HFFc6 (cell line): ENCODE measurements at regions not wholly inside any gene's neighbourhood (a gene's known extent, or its start where the extent isn't known, plus 50 kb on each side); places are given as distances from the start of the nearest gene placed in this dataset.

ENCODE experiments used
- DNase-seq: peaks from one replicate; pipeline ENCODE4 v3.0.0-alpha.2; 2018
- H3K27ac Mint-ChIP-seq: 2 replicates; pipeline ENCODE4 v1.8.0; 2020; ENCODE audit warnings: mild to moderate bottlenecking, mixed read lengths
- H3K27me3 Mint-ChIP-seq: 2 replicates; pipeline ENCODE4 v1.8.0; 2021; ENCODE audit warnings: mild to moderate bottlenecking, moderate library complexity, mixed read lengths; ENCODE audit not compliant: insufficient read depth
- H3K36me3 Mint-ChIP-seq: 2 replicates; pipeline ENCODE4 v1.8.0; 2021; ENCODE audit warnings: low read depth, mixed read lengths
- H3K4me1 Mint-ChIP-seq: 2 replicates; pipeline ENCODE4 v1.8.0; 2020; ENCODE audit warnings: low read depth, mixed read lengths
- H3K4me3 Mint-ChIP-seq: 2 replicates; pipeline ENCODE4 v1.8.0; 2020; ENCODE audit warnings: mild to moderate bottlenecking, moderate library complexity, mixed read lengths
- H3K9me3 Mint-ChIP-seq: 2 replicates; pipeline ENCODE4 v1.8.0; 2020; ENCODE audit warnings: mild to moderate bottlenecking, mixed read lengths
- CTCF ChIP-seq: fragments of 200-600 bp; sonication (generic); IDR thresholded peaks from 2 replicates; pipeline ENCODE4 v1.5.0; 2021; ENCODE audit warnings: antibody characterized with exemption, mild to moderate bottlenecking

DNA sequence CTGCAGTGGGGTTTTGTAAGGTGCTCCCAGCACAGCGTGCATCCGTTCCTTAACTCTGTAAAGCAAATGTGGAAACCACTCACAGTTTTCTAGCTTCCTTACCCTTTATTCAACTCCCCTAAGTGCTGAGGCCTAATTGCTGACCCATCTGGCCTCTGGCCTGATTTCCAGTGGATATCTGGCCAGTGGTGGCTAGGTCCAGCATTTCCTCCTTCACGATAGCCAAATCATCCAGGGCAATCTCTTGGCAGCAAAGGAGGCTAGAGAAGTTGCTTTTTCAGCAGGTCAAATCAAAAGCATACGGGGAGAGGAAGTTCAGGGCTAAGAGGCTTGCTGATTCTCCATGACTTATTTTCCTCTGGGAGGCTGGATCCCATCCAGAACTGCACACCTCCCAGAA is 286.3 kb upstream of the VLDLR start:
- Mint-ChIP-seq H3K27ac (no peak overlapping the region), H3K4me1 (no peaks in the 10 kb centered on the region)

GRCh38 chr9:2336055-2336454 is 285.5 kb upstream of the VLDLR start:
- Mint-ChIP-seq H3K4me3 (no peak overlapping the region), H3K36me3 (no peaks in the 10 kb centered on the region), H3K27me3 (peaks cover 4% of the 10 kb centered on the region), H3K4me1 (no peaks in the 10 kb centered on the region), H3K9me3 (no peaks in the 10 kb centered on the region), H3K27ac (no peak overlapping the region)
- DNase-seq: peak; percentile 21
- peak; percentile 73 for TF ChIP-seq CTCF

More for the DNA sequence above, 286.3 kb upstream of the VLDLR start:
- no peak for TF ChIP-seq CTCF
- no peaks in the 10 kb centered on the region for H3K9me3 Mint-ChIP-seq
- H3K27me3 Mint-ChIP-seq: peaks cover 4% of the 10 kb centered on the region
- no peak overlapping the region for H3K4me3 Mint-ChIP-seq
- H3K36me3 Mint-ChIP-seq: no peaks in the 10 kb centered on the region
- no peak for DNase-seq

DNA sequence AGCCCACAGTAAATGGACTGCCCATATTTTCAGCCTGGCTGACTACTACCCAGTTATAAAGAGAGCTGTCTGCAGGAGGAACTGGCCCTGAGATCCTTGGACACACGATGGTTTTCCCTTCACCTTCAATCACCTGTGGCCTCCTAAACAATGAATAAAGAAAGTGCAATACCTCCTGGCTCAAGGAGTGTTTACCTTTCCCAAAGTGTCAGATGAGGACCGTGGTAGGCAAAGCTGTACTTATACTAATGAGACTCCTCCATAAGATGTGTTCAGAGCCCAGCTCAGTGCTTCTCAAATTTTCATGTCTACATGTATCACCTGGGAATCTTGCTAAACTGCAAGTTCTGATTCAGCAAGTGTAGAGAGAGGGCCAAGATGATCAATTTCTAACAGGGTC is 284.5 kb upstream of the VLDLR start:
- TF ChIP-seq CTCF: no peak
- DNase-seq: no peak
- H3K27ac Mint-ChIP-seq: no peak overlapping the region
- no peaks in the 10 kb centered on the region for H3K4me1 Mint-ChIP-seq
- H3K27me3 Mint-ChIP-seq: peaks cover 4% of the 10 kb centered on the region
- no peak overlapping the region for H3K4me3 Mint-ChIP-seq
- no peaks in the 10 kb centered on the region for H3K9me3 Mint-ChIP-seq
- H3K36me3 Mint-ChIP-seq: no peaks in the 10 kb centered on the region

DNA sequence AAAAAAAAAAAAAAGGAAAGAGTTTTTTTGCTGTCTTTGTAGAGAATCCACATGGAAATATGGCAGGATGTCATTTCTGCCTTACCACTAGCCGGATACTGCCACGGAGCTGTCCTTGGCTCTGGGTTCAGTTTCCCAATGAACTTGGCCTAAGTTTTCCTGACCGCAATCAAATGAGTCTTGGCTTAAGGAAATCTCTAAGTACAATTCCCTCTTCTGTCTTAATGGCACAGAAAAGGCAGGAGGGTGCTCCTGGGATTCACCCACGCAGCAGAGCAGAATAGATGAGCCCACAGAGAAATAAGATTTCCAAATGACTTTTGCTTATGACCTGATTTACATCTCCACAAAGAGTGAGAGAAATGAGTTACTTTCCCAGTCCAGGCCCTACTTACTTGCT is 284.0 kb upstream of the VLDLR start:
- no peaks in the 10 kb centered on the region for H3K4me1 Mint-ChIP-seq
- H3K4me3 Mint-ChIP-seq: no peak overlapping the region
- H3K27me3 Mint-ChIP-seq: peaks cover 4% of the 10 kb centered on the region
- no peak for DNase-seq
- H3K9me3 Mint-ChIP-seq: no peaks in the 10 kb centered on the region
- no peaks in the 10 kb centered on the region for H3K36me3 Mint-ChIP-seq
- no peak for TF ChIP-seq CTCF
- H3K27ac Mint-ChIP-seq: no peak overlapping the region

DNA sequence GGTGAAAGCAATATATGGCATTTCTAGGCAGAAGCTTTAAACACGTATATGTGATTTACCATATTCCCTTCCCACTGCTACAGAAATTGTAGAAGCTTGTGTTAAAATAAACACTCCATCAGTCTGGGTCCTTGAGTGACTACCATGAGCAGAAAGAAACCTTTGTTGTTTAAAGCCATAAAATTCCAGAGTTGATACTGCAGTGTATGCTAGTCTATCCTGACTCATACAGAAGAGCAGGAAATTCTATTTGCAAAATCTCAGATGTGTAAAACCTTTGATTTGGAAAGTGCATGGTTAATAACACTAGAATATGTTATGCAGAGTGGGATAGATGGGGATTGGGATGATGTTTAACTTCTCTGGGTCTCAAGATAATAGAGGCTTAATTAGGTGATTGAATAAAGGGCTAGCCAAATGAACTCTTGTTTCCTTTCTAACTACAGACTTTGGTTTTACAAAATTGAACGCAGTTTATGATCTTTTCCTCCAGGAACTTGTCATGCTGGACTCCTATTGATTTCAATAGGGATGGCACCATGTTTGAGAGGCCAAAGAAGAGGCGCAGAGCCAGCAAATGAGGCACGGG is 282.7 kb upstream of the VLDLR start:
- Mint-ChIP-seq H3K36me3 (no peaks in the 10 kb centered on the region), H3K4me1 (no peaks in the 10 kb centered on the region), H3K27me3 (peaks cover 4% of the 10 kb centered on the region), H3K4me3 (no peak overlapping the region), H3K9me3 (no peaks in the 10 kb centered on the region), H3K27ac (no peak overlapping the region)
- no peak for DNase-seq
- TF ChIP-seq CTCF: no peak

GRCh38 chr9:2339416-2339815 is 282.2 kb upstream of the VLDLR start:
- Mint-ChIP-seq H3K36me3 (no peaks in the 10 kb centered on the region), H3K4me3 (no peak overlapping the region), H3K27ac (no peak overlapping the region), H3K4me1 (no peaks in the 10 kb centered on the region), H3K9me3 (no peaks in the 10 kb centered on the region), H3K27me3 (peaks cover 4% of the 10 kb centered on the region)
- no peak for TF ChIP-seq CTCF
- no peak for DNase-seq
